GM21390 (cell line): ENCODE measurements at regions not wholly inside any gene's neighbourhood (a gene's known extent, or its start where the extent isn't known, plus 50 kb on each side); places are given as distances from the start of the nearest gene placed in this dataset.
"Not testable (repeated sequence)": the region's sequence is repeated elsewhere in the genome, so short reads cannot be mapped to it uniquely, and the experiment has no call there.

Experiments used
- ATAC-seq: cut with Tn5 transposase; IDR thresholded peaks from one replicate; pipeline ENCODE4 v1.9.1; 2021; ENCODE audit not compliant: unreplicated experiment

DNA sequence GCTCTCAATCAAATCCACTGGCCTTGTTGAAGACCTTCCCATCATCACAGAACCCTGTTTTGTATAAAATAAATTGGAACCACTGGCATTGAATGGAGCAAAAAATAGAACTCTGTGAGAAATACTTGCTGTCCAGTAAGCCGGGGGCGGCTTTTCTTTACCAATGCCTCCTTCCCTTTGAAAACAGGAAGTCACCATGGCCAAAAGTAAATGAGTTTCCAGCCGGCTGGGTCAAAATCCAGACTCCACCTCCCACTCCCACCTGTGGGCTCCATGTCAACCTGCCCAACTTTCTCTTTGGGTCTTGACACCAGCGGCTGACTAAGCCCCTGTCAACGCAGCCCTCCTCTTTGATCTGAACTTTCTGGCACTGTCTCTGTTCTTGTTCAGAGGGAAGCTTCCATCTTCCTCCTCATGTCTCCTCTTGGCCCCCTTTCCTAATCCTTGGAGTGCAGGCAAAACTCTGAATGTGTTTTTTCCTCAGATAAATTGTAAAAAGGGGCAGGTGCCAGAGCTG is 95.2 kb downstream of the TFAP2C start:
- ATAC-seq: no peak

DNA sequence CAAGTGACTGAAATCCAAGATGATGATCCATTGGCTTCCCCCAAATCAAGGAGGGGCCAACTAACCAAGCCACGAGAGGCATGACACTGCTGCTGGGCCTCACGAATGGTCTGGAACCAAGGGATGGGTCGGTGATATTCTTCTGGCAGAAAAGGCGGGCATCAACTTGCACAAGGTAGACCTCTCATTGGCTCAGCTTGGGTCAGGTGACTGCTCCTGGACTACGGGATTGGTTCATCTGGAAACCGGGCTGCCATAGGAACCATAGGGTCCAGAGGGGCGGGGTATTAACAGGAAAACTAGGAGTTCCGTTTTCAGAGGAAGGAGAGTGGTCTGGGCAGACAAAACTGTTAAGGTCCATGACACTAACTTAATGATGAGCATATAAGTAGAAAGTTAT is 100.9 kb downstream of the TFAP2C start:
- ATAC-seq: no peak

DNA sequence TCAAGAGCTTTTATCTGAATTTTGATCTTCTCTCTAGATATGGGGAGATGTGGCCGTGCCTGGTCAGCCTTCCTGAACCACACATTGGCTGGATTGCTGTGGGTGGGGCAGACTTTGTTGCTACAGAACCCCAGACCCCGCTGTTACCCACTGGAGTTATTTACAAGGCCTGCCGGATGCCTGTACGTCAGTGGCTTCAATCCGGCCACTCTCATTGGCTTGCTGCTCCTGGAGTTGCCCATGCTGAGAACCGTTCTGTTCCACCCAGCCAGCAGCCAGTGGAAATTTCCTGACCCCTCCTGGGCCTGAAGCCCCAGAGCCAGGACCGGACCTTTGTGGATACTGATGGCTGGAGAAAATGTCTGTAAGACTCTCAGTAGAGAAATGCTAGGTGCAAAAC is 101.9 kb downstream of the TFAP2C start:
- ATAC-seq: no peak

DNA sequence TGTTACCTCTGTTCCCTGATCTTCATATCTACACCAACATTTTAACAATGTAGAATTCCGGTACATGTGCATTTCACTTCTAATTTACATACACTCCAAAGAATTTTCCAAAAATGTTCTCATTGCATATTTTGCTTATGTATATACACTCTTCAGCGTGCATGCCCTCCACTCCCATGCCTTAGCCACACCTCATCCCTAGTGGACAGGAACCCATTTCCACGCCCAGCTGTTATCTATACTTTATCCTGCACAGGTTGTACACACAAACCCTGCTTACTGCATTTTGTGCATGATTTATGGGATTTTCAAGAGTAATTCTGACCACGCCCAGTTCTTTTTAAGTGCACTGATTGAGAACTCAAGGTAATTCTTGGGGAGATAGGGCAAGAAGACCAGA is 102.4 kb downstream of the TFAP2C start:
- ATAC-seq: no peak

DNA sequence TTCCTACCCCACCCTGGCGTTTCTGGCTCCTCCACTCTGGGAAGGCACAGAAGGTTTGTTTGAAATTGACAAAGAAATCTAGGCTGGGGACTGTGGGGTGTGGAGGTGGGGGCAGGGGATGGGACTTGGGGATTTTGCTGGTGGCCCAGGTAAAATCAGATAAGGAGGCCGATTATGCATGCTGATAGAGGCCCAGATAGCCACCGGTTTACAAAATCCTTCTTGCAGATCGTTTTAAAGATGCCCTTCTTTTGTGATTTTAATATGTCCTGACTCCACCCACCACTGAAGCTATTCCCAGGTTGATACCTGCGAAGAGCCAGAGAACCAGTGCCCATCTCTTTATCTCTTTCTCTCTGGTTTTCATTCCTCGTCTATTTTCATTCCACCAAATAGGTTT is 104.9 kb downstream of the TFAP2C start:
- ATAC-seq: no peak

DNA sequence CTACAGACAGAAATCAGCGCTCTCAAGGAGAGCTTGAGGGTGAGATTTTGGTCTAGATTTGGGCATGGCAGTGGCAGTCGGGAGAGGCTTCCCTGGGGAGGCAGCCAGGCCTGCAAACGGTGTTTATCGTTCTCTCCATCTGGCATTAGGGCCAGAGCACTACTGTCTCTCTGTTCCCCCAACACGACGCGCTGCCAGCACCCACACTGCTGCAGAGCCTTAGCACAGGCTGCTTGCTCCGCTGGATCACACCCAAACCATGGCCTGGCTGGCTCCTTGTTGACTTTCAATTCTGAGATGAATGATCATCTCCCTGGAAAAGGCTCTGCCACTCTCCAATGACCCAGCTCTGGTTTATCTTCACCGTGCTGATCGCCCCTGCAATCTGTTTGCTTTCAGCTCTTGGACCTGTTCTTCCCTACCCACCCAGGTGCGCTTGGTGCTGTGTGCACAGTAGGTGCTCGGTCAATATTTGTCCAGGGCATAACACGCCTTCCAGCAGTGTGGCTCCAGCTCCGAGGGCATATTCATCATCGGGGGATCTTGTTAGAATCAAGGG is 106.1 kb downstream of the TFAP2C start:
- ATAC-seq: no peak

DNA sequence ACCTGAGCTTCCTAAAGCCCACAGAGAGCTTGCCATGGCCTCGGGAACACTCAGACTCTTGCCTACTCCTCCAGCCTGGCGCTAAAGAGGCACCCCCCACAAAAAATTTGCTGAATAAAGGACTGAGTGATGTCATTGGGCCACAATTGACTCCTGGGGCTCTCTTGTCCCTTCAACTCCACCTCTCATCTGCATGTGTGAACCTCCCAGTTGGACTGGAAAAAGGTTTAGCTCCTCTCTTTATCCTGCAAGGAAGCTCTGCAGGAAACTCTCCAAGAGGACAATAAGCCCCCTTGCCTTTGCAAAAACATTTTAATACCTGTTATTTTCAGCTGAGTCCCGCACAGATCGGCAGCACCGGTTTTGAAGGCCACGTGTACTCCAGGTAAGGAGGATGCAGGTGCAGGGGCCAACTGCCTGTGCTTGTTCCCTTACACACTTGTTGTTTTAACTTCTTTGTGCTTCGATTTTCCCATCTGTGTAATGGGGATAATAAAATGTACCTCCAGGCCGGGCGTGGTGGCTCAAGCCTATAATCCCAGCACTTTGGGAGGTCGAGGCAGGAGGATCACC is 107.3 kb downstream of the TFAP2C start:
- no peak for ATAC-seq

DNA sequence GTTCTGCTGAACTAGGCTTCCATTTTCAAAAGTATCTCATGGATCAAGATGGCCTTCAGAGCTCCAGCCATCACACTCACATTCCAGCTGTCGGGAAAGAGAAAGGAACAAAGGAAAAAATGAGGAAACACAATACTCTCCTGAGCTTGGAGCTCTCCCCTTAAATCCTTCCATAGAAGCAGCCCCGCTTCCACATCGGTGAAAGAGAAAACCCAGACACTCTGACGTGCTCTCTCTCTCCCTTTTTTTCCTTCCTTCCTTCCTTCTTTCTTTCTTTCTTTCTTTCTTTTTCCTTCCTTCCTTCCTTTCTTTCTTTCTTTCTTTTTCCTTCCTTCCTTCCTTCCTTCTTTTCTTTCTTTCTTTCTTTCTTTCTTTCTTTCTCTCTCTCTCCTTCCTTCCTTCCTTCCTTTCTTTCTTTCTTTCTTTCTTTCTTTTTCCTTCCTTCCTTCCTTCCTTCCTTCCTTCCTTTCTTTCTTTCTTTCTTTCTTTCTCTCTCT is 115.3 kb downstream of the TFAP2C start:
- not testable (repeated sequence) for ATAC-seq

DNA sequence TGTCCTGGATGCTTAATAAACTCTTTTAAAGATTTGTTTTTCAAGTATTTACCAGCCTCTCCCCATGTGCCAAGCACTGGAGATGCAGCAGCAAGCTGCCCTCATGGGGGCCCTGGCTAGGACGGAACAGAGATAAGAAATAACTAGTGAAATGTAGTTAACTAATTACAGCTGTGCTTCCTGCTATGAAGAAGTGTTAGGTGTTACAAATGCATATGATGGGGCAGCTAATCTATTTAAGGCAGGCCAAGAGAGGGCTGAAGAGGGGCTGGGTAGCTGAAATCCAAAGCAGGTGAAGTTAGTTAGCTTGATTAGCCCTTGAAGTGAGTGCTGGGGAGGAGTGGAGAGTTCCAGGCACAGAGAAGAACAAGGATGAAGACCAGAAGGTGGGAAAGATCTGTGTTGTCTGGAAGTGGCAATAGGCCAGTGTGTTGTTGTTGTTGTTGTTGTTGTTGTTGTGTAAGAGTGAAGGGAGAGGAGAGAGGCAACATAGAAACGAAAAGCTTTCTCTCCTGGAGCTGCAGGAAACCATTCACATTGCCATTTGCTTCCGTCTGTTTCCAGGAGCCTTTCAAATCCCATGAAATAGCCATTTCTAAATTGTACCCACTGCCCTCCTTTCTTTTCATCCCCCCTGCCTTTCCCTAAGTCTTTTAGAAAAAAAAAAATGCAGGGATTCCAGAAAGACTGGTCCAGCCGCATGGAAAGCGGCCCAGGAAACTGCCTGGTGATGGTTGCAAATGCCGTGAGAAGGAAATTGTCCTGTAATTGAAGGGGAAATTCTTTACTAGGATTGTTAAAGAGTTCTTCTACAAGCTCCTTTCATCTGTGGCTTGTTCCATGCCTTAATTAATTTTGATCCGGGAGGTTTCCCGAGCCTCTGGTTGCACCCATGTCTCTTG is 119.6 kb downstream of the TFAP2C start:
- ATAC-seq: no peak

DNA sequence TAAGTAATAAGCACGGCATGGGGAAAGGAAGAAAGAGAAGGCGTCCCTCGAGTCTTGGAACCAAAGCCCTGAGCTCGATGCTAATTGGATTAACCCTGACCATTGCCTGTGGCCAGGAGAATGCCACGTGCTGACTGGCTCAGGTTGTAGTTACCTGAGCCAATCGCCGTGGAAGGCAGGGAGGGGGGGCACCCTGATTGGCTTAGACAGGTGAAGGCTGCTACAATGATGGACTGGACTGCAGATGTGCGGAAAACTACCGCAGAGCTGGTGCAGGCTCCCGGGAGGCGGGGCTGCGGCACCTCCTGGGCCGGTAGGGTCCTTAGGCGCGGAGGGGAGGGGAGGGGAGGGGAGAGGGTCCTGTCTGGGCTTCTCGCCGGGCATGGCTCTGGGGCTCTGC is 121.3 kb downstream of the TFAP2C start:
- no peak for ATAC-seq

DNA sequence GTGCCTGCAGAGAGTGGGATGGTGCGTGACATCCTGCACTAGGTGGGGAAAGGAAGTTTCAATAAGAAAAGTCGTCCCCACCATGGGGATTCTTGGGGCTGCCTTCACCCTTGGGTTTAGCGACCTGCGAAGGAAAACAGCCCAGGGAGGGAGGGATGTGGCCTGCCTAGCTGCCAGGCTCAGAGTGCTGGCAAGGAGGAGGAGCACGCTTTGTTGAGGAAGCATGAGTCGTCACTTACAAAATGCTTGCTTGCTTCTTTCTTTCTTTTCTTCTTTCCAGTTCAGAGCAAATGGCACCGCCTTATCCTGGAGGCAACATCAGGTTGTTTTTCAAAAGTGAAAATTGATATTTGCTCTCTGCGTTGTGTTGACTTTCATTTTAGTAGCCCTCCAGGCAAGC is 123.2 kb downstream of the TFAP2C start:
- ATAC-seq: no peak

DNA sequence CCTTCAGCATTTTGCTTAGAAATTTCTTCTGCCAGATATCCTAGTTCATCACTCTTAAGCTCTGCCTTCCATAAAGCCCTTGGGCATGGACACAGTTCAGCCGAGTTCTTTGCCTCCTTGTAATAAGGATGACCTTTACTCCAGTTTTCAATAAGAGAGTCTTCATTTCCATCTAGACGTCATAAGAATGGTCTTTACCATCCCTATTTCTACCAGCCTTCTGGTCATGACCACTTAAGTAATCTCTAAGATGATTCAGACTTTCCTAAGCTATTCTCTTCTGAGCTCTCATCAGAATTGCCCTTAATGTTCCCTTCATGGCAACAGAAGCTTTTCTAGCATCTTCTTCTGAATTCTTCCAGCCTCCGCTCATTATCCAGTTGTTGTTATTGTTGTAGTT is 126.1 kb downstream of the TFAP2C start:
- no peak for ATAC-seq

DNA sequence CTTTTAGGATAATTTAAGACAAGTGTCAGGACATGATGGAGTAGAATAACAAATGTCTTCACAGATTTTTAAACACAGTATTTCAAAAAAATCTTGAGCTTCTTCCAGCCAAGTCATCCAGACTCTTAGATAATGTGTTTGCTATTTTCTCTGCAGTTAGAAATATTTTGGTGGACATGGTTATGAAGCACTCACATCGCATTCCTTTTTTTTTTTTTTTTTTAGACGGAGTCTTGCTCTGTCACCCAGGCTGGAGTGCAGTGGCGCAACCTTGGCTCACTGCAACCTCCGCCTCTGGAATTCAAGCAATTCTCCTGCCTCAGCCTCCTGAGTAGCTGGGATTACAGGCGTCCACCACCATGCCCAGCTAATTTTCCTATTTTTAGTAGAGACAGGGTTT is 127.6 kb downstream of the TFAP2C start:
- ATAC-seq: not testable (repeated sequence)

DNA sequence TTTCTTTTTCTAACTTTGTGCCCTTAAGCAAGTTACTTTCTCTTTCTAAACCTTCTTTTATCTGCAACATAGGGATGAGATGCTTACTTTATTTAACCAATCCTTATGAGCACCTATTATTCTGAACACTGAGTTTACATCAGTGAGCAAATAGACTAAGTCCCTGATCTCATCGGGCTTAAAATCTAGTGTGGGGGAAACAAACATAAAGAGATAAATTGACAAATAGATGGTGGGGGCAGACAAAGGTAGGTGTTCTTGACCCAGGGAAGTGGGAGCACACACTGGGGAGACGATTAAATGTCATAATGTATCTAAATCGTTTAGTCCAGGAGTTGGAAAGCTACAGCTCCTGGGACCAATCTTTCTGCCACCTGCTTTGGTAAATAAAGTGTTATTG is 129.6 kb downstream of the TFAP2C start:
- ATAC-seq: no peak

DNA sequence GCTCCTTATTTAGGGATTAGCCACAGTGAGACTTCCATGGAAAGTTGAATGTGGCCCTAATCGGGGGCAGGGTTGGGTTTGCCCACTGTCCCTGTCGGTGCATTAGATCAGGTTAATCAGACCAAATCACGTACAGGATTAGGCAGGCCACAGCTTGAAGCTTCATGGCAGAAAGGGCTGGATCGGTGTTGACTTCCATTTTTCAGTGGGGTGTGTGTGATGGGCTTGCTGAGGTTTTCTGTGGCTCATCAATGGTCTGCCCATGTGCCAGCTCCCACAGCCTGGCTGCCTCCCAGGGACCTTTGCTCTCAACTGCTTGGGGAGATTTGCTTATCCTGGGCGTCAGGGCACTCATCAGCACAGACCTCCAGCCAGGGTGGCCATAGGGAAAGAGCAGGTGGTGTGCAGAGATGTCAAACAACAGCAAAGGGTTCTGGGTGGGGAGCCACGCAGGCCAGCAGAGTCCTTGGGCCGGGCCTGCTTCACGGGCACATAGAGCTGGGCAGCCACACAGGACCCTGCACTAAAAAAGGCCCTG is 130.7 kb downstream of the TFAP2C start:
- no peak for ATAC-seq

DNA sequence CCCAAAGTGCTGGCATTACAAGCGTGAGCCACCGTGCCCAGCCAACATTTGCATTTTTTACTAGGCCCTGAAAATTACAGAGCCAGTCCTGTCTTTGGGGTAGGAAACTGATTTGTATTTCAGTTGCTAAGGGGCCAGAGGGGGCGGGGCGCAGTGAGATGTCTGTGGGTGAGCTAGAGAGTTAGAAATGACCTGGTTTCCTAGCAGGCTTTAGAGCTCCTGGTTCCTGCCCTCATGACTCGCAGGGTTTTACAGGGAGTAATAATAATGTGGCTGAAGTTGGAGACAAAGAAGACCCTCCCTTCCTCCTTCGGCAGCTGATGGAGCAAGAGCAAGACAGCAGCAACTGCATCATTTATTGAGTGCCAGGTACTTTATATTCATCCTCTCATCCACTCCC is 131.5 kb downstream of the TFAP2C start:
- no peak for ATAC-seq

DNA sequence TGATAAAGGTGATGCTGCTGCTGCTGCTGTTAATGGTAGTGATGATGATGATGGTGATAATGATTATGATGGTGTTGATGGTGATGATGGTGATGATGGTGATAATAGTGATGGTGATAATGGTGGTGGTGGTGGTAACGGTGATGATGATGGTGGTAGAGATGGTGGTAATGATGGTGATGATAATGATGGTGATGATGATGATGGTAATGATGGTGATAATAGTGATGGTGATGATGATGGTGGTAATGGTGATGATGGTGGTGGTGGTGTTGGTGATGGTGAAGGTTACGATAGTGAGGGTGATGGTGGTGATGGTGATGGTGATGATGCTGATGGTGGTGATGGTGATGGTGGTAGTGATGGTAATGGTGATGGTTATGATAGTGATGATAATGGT is 132.3 kb downstream of the TFAP2C start:
- ATAC-seq: no peak

DNA sequence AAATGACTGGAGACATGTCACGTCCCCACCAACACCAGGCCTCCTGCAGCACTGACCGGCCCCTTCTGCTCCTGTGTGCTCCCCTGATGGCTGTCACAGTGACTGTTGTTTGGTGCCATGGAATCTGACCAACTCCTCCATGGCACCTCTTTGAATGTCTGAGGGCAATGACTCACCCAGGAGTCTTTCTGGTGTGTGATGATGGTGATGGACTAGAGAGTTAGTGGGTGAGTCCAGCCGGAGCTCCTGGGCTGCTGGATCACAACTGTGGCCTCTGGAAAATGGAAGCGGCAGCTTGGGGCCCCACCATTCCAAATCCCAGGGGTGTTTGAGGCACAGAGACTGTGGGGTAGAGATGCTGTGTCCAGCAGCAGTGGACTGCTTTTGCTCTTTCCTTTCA is 133.3 kb downstream of the TFAP2C start:
- no peak for ATAC-seq

DNA sequence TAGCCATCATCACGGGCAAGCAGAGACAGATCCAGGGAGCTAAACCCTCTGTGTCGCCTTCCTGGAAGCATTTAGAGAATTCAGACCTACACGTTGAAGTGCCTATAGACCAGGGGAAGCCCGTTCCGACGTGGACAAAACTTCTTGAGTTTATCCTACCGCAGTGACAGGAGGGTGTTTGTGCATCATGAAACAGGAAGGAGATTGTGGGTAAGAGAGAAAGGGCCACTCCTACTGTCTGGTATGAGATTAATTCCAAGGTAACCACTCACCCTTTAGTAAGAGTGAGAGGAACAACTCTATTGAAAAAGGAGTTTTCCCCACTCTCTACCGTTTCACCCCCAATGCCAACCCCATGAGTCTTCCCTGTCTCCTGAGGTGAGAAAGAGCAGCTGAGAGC is 133.7 kb downstream of the TFAP2C start:
- no peak for ATAC-seq

DNA sequence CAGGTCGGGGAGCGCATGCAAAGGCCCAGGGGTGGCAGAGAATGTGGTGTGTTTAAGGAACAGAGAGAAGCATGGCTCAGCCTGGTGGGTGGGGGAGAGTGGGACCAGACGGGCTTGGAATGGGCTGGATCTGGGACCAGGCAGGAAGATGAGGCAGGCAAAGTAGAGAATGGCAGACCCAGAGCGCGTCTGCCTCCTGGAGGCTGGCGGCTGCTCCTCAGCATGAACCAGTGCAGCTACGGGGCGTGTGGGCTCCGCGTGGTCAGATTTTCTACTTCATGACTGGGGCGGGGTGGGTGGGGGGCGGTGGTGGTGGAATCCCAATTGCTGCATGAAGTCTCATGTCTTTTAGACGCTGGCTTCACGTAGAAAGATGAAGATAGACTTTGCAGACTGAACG is 135.6 kb downstream of the TFAP2C start:
- ATAC-seq: no peak

DNA sequence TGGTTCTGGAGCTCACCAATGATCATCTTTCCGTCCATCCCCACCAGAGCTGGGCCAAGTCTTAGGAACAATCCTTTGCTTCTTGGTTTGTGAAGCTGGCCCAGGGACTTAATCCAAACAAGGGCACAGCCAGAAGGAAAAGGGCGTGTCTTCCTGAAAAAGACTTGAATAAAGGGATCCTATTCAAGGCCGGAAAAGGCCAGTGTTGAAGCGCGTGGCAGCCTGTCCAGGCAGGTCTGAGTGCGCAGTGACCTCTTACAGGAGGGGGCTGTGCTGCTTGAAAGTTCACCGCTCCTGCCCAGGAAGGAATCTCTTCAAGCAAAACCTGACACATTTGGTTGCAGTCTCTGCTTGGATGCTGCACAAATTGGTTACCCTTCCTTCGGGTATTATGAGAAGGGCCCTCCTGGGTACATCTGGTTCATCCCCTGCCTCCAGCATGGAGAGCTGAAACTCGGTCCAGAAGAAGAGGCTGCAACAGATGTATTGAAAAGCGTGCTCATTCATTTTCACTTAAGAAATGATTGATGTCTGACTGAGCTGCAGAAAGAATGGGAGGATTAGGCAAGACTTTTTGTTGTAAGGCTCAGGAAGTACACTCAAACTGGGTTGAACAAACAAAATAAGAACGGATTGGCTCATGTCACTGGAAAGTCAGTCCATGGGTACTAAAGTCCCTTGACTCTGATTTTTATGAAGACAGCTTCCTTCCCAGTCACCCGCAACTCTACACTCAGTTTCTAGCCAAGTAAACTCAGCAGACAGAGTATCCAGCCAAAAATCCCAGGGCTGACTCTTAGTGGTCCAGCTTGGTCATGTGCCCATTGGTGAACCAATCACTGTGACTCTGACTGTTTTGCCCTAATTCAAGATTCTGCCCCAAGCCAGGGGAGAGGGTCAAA is 136.3 kb downstream of the TFAP2C start:
- ATAC-seq: no peak
